Femur (tissue), 1 donor: ENCODE measurements at regions not wholly inside any gene's neighbourhood (a gene's known extent, or its start where the extent isn't known, plus 50 kb on each side); places are given as distances from the start of the nearest gene placed in this dataset.
"Not testable (repeated sequence)": the region's sequence is repeated elsewhere in the genome, so short reads cannot be mapped to it uniquely, and the experiment has no call there.

Experiments
- DNase-seq: peaks from one replicate; pipeline ENCODE4 v3.0.0-alpha.2; 2017

GRCh38 chr5:43920422-43920821 lies 317.4 kb downstream of the NNT start:
- no peak for DNase-seq

- no peak for DNase-seq
Measured at GRCh38 chr5:43917925-43918324, 314.9 kb downstream of the NNT start.

GRCh38 chr5:43903129-43903528 lies 300.1 kb downstream of the NNT start:
- no peak for DNase-seq

GRCh38 chr5:43900974-43901373 lies 298.0 kb downstream of the NNT start:
- DNase-seq, result no peak

GRCh38 chr5:43895876-43896275 lies 292.9 kb downstream of the NNT start:
- no peak for DNase-seq

GRCh38 chr5:43893951-43894684 lies 291.1 kb downstream of the NNT start:
- DNase-seq, result no peak

GRCh38 chr5:43891112-43891511 lies 288.1 kb downstream of the NNT start:
- no peak for DNase-seq

GRCh38 chr5:43889233-43889632 lies 286.3 kb downstream of the NNT start:
- no peak for DNase-seq

- no peak for DNase-seq
Measured at GRCh38 chr5:43875741-43876140, 272.8 kb downstream of the NNT start.

GRCh38 chr5:43874772-43875171 lies 271.8 kb downstream of the NNT start:
- peak; percentile 19 for DNase-seq

- no peak for DNase-seq
Measured at GRCh38 chr5:43873791-43874190, 270.8 kb downstream of the NNT start.

- DNase-seq, result no peak
Measured at GRCh38 chr5:43859309-43859708, 256.3 kb downstream of the NNT start.

- no peak for DNase-seq
Measured at GRCh38 chr5:43855452-43855851, 252.5 kb downstream of the NNT start.

GRCh38 chr5:43854697-43855292 lies 251.8 kb downstream of the NNT start:
- no peak for DNase-seq

- no peak for DNase-seq
Measured at GRCh38 chr5:43852279-43852678, 249.3 kb downstream of the NNT start.

- DNase-seq, result peak; percentile 28
Measured at GRCh38 chr5:43851741-43852140, 248.8 kb downstream of the NNT start.

GRCh38 chr5:43840424-43841125 lies 237.6 kb downstream of the NNT start:
- DNase-seq, result no peak

GRCh38 chr5:43839218-43839617 lies 236.2 kb downstream of the NNT start:
- no peak for DNase-seq

GRCh38 chr5:43837996-43838395 lies 235.0 kb downstream of the NNT start:
- no peak for DNase-seq

GRCh38 chr5:43837091-43837490 lies 234.1 kb downstream of the NNT start:
- DNase-seq, result no peak

- no peak for DNase-seq
Measured at GRCh38 chr5:43833961-43834360, 231.0 kb downstream of the NNT start.

- not testable (repeated sequence) for DNase-seq
Measured at GRCh38 chr5:43824325-43824964, 221.5 kb downstream of the NNT start.

- DNase-seq, result not testable (repeated sequence)
Measured at GRCh38 chr5:43818394-43818793, 215.4 kb downstream of the NNT start.

- DNase-seq, result no peak
Measured at GRCh38 chr5:43815497-43815896, 212.5 kb downstream of the NNT start.
